OCI-LY3 (cell line): ENCODE measurements at regions not wholly inside any gene's neighbourhood (a gene's known extent, or its start where the extent isn't known, plus 50 kb on each side); places are given as distances from the start of the nearest gene placed in this dataset.

Source experiments
- H2AFZ ChIP-seq: fragments of 200-600, 300-600 bp; shearing (Covaris generic); 2 replicates; pipeline ENCODE4 v1.6.0; 2014; ENCODE audit warnings: antibody characterized with exemption, low read depth, low read length
- H3K27ac ChIP-seq: fragments of 200-600, 300-600 bp; sonication (generic); 2 replicates; pipeline ENCODE4 v1.5.1; 2014; ENCODE audit warnings: mild to moderate bottlenecking, low read length, moderate library complexity, mixed read lengths
- H3K27me3 ChIP-seq: fragments of 200-600, 300-600 bp; sonication (generic); 2 replicates; pipeline ENCODE4 v1.6.1; 2014; ENCODE audit warnings: low read depth, low read length, mixed read lengths
- H3K36me3 ChIP-seq: fragments of 200-600, 300-600 bp; sonication (generic); replicated peaks from 2 replicates; pipeline ENCODE3; 2014; ENCODE audit warnings: low read depth, low read length, mixed read lengths
- H3K4me1 ChIP-seq: fragments of 300-600, 200-600 bp; sonication (generic); 2 replicates; pipeline ENCODE4 v1.6.1; 2014; ENCODE audit warnings: low read length, mixed read lengths
- H3K4me2 ChIP-seq: fragments of 200-600, 300-600 bp; sonication (generic); 2 replicates; pipeline ENCODE4 v1.6.1; 2014; ENCODE audit warnings: low read length, mixed read lengths
- H3K4me3 ChIP-seq: fragments of 300-600, 200-600 bp; sonication (generic); 2 replicates; pipeline ENCODE4 v1.5.1; 2014; ENCODE audit warnings: antibody characterized with exemption, mild to moderate bottlenecking, low read length, moderate library complexity
- H3K79me2 ChIP-seq: fragments of 300-600, 200-600 bp; shearing (Covaris generic); 2 replicates; pipeline ENCODE4 v1.6.1; 2014; ENCODE audit warnings: mild to moderate bottlenecking, low read length, mixed read lengths
- H3K9ac ChIP-seq: fragments of 300-600, 200-600 bp; shearing (Covaris generic); 2 replicates; pipeline ENCODE4 v1.6.0; 2014; ENCODE audit warnings: mild to moderate bottlenecking, low read length, moderate library complexity
- H3K9me3 ChIP-seq: fragments of 200-600, 300-600 bp; shearing (Covaris generic); 2 replicates; pipeline ENCODE4 v1.6.1; 2014; ENCODE audit warnings: low read length, mixed read lengths; ENCODE audit not compliant: insufficient read depth
- H4K20me1 ChIP-seq: fragments of 200-600, 300-600 bp; sonication (generic); 2 replicates; pipeline ENCODE4 v1.6.1; 2016; ENCODE audit warnings: low read length, mixed read lengths; ENCODE audit not compliant: insufficient read depth
- EZH2phosphoT487 ChIP-seq: fragments of 200-600 bp; shearing (Covaris generic); IDR thresholded peaks from 2 replicates; pipeline ENCODE4 v1.6.1; 2018; ENCODE audit warnings: antibody characterized with exemption, mixed run types, low read depth
- TF ChIP-seq, protein P1 (sequence below): fragments of 200-600, 300-600 bp; sonication (generic); IDR thresholded peaks from 2 replicates; pipeline ENCODE4 v1.5.1; 2014; ENCODE audit warnings: antibody characterized with exemption, low read length, low read depth

DNA sequence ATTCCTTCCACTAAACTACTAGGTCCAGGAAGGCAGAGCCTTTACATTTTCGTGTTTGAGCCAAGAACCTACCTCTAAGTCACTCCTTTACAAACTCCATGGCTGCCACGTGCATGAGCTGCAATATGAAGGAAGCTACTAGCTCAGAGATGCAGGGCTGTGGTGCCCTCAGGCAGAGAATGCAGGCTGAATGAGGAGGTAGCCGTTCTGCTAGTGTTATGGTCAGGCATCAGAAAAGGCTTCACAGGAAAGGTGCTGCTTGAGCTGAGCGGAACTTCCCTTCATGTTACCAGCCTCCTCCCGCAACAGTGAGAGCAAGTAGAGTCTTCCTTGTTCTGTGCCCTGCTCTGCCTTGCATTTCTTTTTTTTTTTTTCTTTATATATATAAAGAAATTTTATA is 148.3 kb upstream of the PACRGL start:
- Histone ChIP-seq H3K9ac (no peak overlapping the region), H3K9me3 (no peaks in the 10 kb centered on the region), H3K27ac (no peak overlapping the region), H2AFZ (no peak overlapping the region), H3K4me3 (no peak overlapping the region), H4K20me1 (no peaks in the 10 kb centered on the region), H3K79me2 (no peaks in the 10 kb centered on the region), H3K27me3 (no peaks in the 10 kb centered on the region), H3K4me2 (no peak overlapping the region), H3K36me3 (no peaks in the 10 kb centered on the region), H3K4me1 (no peaks in the 10 kb centered on the region)
- TF ChIP-seq, protein P1, sequence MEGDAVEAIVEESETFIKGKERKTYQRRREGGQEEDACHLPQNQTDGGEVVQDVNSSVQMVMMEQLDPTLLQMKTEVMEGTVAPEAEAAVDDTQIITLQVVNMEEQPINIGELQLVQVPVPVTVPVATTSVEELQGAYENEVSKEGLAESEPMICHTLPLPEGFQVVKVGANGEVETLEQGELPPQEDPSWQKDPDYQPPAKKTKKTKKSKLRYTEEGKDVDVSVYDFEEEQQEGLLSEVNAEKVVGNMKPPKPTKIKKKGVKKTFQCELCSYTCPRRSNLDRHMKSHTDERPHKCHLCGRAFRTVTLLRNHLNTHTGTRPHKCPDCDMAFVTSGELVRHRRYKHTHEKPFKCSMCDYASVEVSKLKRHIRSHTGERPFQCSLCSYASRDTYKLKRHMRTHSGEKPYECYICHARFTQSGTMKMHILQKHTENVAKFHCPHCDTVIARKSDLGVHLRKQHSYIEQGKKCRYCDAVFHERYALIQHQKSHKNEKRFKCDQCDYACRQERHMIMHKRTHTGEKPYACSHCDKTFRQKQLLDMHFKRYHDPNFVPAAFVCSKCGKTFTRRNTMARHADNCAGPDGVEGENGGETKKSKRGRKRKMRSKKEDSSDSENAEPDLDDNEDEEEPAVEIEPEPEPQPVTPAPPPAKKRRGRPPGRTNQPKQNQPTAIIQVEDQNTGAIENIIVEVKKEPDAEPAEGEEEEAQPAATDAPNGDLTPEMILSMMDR, result no peak
- no peak for TF ChIP-seq EZH2phosphoT487

DNA sequence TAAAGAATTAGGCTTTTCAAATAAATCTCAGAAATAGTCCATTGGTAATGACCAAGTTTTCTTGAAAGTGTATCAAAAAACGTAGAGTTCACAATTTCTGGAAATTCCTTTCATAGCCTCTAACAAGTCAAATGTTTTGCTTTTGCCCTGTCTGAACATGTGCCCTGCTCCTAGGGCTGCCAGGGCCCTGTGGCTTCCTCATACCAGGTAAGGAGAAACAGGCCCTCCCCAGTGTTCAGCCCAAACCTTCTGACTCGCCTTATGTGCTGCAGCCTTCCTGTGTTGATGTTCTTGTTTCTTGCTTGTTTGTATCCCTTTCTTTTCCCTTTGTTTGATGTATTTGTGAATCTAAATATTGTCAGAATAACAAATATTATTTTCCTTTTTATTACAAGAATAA is 146.1 kb upstream of the PACRGL start:
- TF ChIP-seq EZH2phosphoT487, result no peak
- TF ChIP-seq, protein P1, result no peak
- Histone ChIP-seq H3K27ac (no peak overlapping the region), H3K4me2 (no peak overlapping the region), H3K4me1 (no peaks in the 10 kb centered on the region), H3K79me2 (no peaks in the 10 kb centered on the region), H2AFZ (no peak overlapping the region), H3K4me3 (no peak overlapping the region), H3K27me3 (no peaks in the 10 kb centered on the region), H3K36me3 (no peaks in the 10 kb centered on the region), H3K9ac (no peak overlapping the region), H4K20me1 (no peaks in the 10 kb centered on the region), H3K9me3 (no peaks in the 10 kb centered on the region)

DNA sequence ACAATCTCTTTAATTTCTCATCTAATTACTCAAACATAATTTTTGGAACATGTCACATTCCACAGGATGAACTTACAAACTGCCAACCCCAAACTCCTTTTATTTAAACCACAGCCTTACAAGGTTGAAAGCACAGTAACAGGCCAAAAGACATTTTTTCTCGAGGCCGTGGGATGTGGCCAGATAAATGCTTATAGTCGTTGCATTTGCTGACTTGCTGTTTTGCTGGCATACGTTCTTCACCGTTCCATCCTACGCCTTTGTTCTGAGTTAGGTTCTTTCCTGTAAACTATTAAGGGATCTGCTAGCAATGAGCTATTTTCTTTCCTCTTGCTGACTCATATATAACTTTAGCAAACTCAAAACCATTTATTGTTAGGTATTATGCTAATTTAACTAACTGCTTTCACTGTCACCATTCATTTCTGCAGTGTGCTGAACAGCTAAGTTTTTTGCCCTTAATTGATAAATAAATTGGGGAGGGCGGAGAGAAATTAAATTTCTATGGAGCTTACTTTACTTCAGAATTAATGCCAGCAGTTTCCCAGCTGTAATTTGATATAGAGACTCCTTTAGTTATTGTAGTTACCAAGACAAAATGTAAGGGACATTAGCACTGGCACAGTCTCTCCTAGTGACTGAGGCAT is 135.1 kb upstream of the PACRGL start:
- H2AFZ ChIP-seq, result no peak overlapping the region

DNA sequence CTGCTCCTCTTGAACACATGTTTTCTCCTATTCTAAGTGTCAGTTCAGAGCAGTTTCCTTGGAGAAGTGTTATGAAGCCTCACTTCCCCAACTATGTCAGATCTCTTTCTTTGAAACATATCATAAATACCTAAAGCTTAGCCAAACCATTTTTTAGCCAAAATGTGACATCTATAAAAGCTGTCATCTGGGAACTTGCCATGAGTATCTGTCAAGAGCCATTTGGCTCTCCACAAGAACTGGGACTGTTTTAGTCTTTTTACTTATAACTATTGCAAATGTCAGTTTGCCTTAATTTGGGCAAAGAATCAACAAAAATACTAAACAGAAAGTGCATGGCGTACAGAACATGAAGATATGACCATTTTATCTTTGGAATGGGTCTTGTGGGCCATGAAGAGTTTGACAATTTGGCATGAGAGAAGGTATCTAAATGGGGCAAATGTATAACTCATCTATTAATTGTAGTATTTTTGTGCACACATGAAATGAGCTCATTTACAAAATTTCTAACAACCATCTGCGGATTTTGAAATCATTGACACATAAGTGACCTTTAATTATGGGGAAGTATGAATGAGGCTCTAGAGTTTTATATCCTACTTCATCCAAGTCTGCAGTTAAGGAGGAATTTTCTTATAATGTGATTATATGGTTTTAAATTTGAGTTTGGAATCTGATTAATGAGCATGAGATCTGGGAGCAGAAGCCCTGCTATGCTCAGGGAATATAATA is 129.1 kb upstream of the PACRGL start:
- Histone ChIP-seq H3K27me3 (no peaks in the 10 kb centered on the region), H3K27ac (no peak overlapping the region), H3K9ac (no peak overlapping the region), H2AFZ (no peak overlapping the region), H4K20me1 (no peaks in the 10 kb centered on the region), H3K79me2 (no peaks in the 10 kb centered on the region), H3K36me3 (no peaks in the 10 kb centered on the region), H3K4me1 (no peaks in the 10 kb centered on the region), H3K4me3 (no peak overlapping the region), H3K9me3 (no peaks in the 10 kb centered on the region), H3K4me2 (no peak overlapping the region)
- TF ChIP-seq, protein P1, result no peak

More for the DNA sequence above, 135.1 kb upstream of the PACRGL start:
- Histone ChIP-seq H3K79me2 (no peaks in the 10 kb centered on the region), H3K36me3 (no peaks in the 10 kb centered on the region), H3K27ac (no peak overlapping the region), H3K9ac (no peak overlapping the region), H3K27me3 (no peaks in the 10 kb centered on the region), H4K20me1 (no peaks in the 10 kb centered on the region), H3K4me2 (no peak overlapping the region), H3K4me1 (no peaks in the 10 kb centered on the region), H3K9me3 (no peaks in the 10 kb centered on the region), H3K4me3 (no peak overlapping the region)
- TF ChIP-seq, protein P1, result no peak
- TF ChIP-seq EZH2phosphoT487, result no peak
